Sigmoid colon (tissue), 6 donors: ENCODE measurements at regions not wholly inside any gene's neighbourhood (a gene's known extent, or its start where the extent isn't known, plus 50 kb on each side); places are given as distances from the start of the nearest gene placed in this dataset.
A peak's percentile ranks its signal among the peaks of the same experiment; 100 is the strongest.

Source experiments
- DNase-seq: peaks from one replicate; pipeline ENCODE4 v3.0.0-alpha.2; 2019
- H3K27ac ChIP-seq, 4 donors: fragments of 200-600 bp; sonication (generic); one replicate each; pipeline ENCODE4 v1.5.1; 2016 to 2019; ENCODE audit warnings: mild to moderate bottlenecking in 1 of 4
- H3K27me3 ChIP-seq, 3 donors: fragments of 200-600 bp; sonication (generic); one replicate each; pipeline ENCODE4 v1.5.1; 2019; ENCODE audit warnings: mild to moderate bottlenecking in 1 of 3
- H3K36me3 ChIP-seq, 4 donors: fragments of 200-600 bp; sonication (generic); one replicate each; pipeline ENCODE4 v1.5.1; 2016 to 2019
- H3K4me1 ChIP-seq, 4 donors: fragments of 200-600 bp; sonication (generic); one replicate each; pipeline ENCODE4 v1.5.1; 2017 to 2019
- H3K4me3 ChIP-seq, 4 donors: fragments of 200-600 bp; sonication (generic); one replicate each; pipeline ENCODE4 v1.5.1; 2017 to 2019; ENCODE audit warnings: mild to moderate bottlenecking in 2 of 4, moderate library complexity in 1 of 4
- H3K9me3 ChIP-seq, 4 donors: fragments of 200-600 bp in 3 of 4; sonication (generic) in 3 of 4; one replicate each; pipeline versions ENCODE4 v1.5.1 to v1.6.1; 2013 to 2019
- CTCF ChIP-seq, 4 experiments: fragments of 450-650 bp in 3 of 4; fragments of 200-600 bp in 1 of 4; IDR thresholded peaks; one replicate each; pipeline ENCODE4 v1.5.1; 2016 to 2019; ENCODE audit warnings: antibody characterized with exemption in 4 of 4, mild to moderate bottlenecking in 3 of 4, moderate library complexity in 2 of 4
- EP300 ChIP-seq, 4 donors: sonication (generic); formaldehyde crosslinking; IDR thresholded peaks; one replicate each; pipeline ENCODE4 v1.6.1; 2017; ENCODE audit warnings: antibody characterized with exemption in 4 of 4
- POLR2A ChIP-seq, 2 donors: fragments of 450-650 bp; IDR thresholded peaks; one replicate each; pipeline ENCODE4 v1.6.1; 2016; ENCODE audit warnings: antibody characterized with exemption in 2 of 2, mild to moderate bottlenecking in 2 of 2, moderate library complexity in 2 of 2
- POLR2AphosphoS5 ChIP-seq, 4 donors: sonication (generic); formaldehyde crosslinking; IDR thresholded peaks; one replicate each; pipeline ENCODE4 v1.6.1; 2017; ENCODE audit warnings: antibody characterized with exemption in 4 of 4
- WGBS, 2 donors: extraction: QIAGEN DNeasy Blood & Tissue Kit; methylation state at CpG; one replicate each; pipeline ENCODE4 v1.1.7; 2013; 5-methylcytosine and 5-hydroxymethylcytosine counted together
- intact Hi-C: fragments of 100-400 bp; cut with DNase I; formaldehyde crosslinking; loops from one replicate; pipeline ENCODE4 v1.15.1; 2023
- donor health status: healthy with polysubstance abuse.
- donor health status: healthy.

- H3K27ac ChIP-seq, result peak overlapping the region in 2 of 4 donors; percentile 33 to 70
- H3K27me3 ChIP-seq, result no peaks in the 10 kb centered on the region
Observed at GRCh38 chr2:18741895-18742732, 152.7 kb upstream of the NT5C1B start.

GRCh38 chr2:18741191-18741590, 151.8 kb upstream of the NT5C1B start:
- Histone ChIP-seq H3K4me3 (no peak overlapping the region), H3K9me3 (no peaks in the 10 kb centered on the region), H3K27ac (peak overlapping the region in 1 of 4 donors; percentile 70), H3K27me3 (no peaks in the 10 kb centered on the region), H3K4me1 (peaks cover 0 to 8% (median 2%) of the 10 kb centered on the region in 4 donors), H3K36me3 (no peaks in the 10 kb centered on the region)
- intact Hi-C loops, result no loop called here
- TF ChIP-seq POLR2AphosphoS5 (IDR thresholded peaks at IDR 0.05) (no peak), EP300 (IDR thresholded peaks at IDR 0.05) (no peak), CTCF (IDR thresholded peaks at IDR 0.05) (no peak), POLR2A (IDR thresholded peaks at IDR 0.05) (no peak)
- DNase-seq, result no peak

More at GRCh38 chr2:18741895-18742732, 152.7 kb upstream of the NT5C1B start:
- TF ChIP-seq POLR2AphosphoS5 (IDR thresholded peaks at IDR 0.05), result peak in 3 of 4 donors; percentile 25 to 45 (median 28)
- no peak for TF ChIP-seq EP300 (IDR thresholded peaks at IDR 0.05)
- no peak for TF ChIP-seq POLR2A (IDR thresholded peaks at IDR 0.05)
- TF ChIP-seq CTCF (IDR thresholded peaks at IDR 0.05), result no peak
- Histone ChIP-seq H3K36me3 (no peaks in the 10 kb centered on the region), H3K4me1 (peaks cover 0 to 8% (median 2%) of the 10 kb centered on the region in 4 donors), H3K9me3 (no peaks in the 10 kb centered on the region), H3K4me3 (no peak overlapping the region)
- peak; percentile 76 for DNase-seq
- WGBS, 2 donors, result 84 to 92% methylated on average over 12 of the region's 12 CpGs
- intact Hi-C loops, result no loop called here

- TF ChIP-seq POLR2A (IDR thresholded peaks at IDR 0.05), result no peak
- TF ChIP-seq POLR2AphosphoS5 (IDR thresholded peaks at IDR 0.05), result no peak
- no peak for TF ChIP-seq EP300 (IDR thresholded peaks at IDR 0.05)
- no peak for TF ChIP-seq CTCF (IDR thresholded peaks at IDR 0.05)
- Histone ChIP-seq H3K4me3 (no peak overlapping the region), H3K27ac (peak overlapping the region in 1 of 4 donors; percentile 70), H3K4me1 (peaks cover 0 to 8% (median 2%) of the 10 kb centered on the region in 4 donors), H3K9me3 (no peaks in the 10 kb centered on the region), H3K27me3 (no peaks in the 10 kb centered on the region), H3K36me3 (no peaks in the 10 kb centered on the region)
- no peak for DNase-seq
- 90 to 94% methylated on average over 7 of the region's 7 CpGs for WGBS, 2 donors
- intact Hi-C loops, result no loop called here
Observed at GRCh38 chr2:18740474-18740881, 151.1 kb upstream of the NT5C1B start.

- no peaks in the 10 kb centered on the region for H3K27me3 ChIP-seq
- no peak overlapping the region for H3K4me3 ChIP-seq
- intact Hi-C loops, result no loop called here
- TF ChIP-seq EP300 (IDR thresholded peaks at IDR 0.05), result no peak
- DNase-seq, result no peak
- no peaks in the 10 kb centered on the region for H3K4me1 ChIP-seq
- WGBS, 2 donors, result 93 to 95% methylated on average over 2 of the region's 2 CpGs
- H3K9me3 ChIP-seq, result no peaks in the 10 kb centered on the region
- H3K27ac ChIP-seq, result no peak overlapping the region
- no peaks in the 10 kb centered on the region for H3K36me3 ChIP-seq
Observed at GRCh38 chr2:18731666-18732065, 142.3 kb upstream of the NT5C1B start.

- intact Hi-C loops, result no loop called here
Observed at GRCh38 chr2:18724371-18725145, 135.2 kb upstream of the NT5C1B start.

More at GRCh38 chr2:18724371-18725145, 135.2 kb upstream of the NT5C1B start:
- Histone ChIP-seq H3K27me3 (no peaks in the 10 kb centered on the region), H3K36me3 (no peaks in the 10 kb centered on the region), H3K4me3 (no peak overlapping the region), H3K9me3 (no peaks in the 10 kb centered on the region), H3K27ac (no peak overlapping the region), H3K4me1 (no peaks in the 10 kb centered on the region)
- 84 to 85% methylated on average over 5 of the region's 5 CpGs for WGBS, 2 donors
- TF ChIP-seq POLR2AphosphoS5 (IDR thresholded peaks at IDR 0.05), result no peak
- TF ChIP-seq POLR2A (IDR thresholded peaks at IDR 0.05), result no peak
- no peak for TF ChIP-seq CTCF (IDR thresholded peaks at IDR 0.05)
- no peak for TF ChIP-seq EP300 (IDR thresholded peaks at IDR 0.05)
- no peak for DNase-seq
